ENCODE measurements at regions not wholly inside any gene's neighbourhood (a gene's known extent, or its start where the extent isn't known, plus 50 kb on each side); places are given as distances from the start of the nearest gene placed in this dataset.

GRCh38 chr16:51867386-51868065 lies 679.4 kb downstream of the TOX3 start:
- no peak overlapping the region for H3K9ac ChIP-seq (ENCODE audit: low read length in 5 of 5)
- H3K27ac ChIP-seq (ENCODE audit: low read depth, low read length): no peak overlapping the region
- no peak overlapping the region for H3K4me3 ChIP-seq (ENCODE audit: low read depth in 1 of 5, low read length in 5 of 5)
- no peaks in the 10 kb centered on the region for H3K9me3 ChIP-seq (ENCODE audit: control insufficient read depth in 5 of 5, low read length in 5 of 5)
- no peaks in the 10 kb centered on the region for H3K36me3 ChIP-seq (ENCODE audit: control insufficient read depth in 5 of 5, insufficient read depth in 5 of 5, low read length in 5 of 5)
- H3K27me3 ChIP-seq (ENCODE audit: control insufficient read depth in 5 of 5, insufficient read depth in 4 of 5, low read length in 5 of 5): peaks cover 0 to 4% (median 0%) of the 10 kb centered on the region in 5 donors
- no peaks in the 10 kb centered on the region for H3K4me1 ChIP-seq (ENCODE audit: control insufficient read depth in 5 of 5, insufficient read depth in 5 of 5, low read length in 5 of 5)

DNA sequence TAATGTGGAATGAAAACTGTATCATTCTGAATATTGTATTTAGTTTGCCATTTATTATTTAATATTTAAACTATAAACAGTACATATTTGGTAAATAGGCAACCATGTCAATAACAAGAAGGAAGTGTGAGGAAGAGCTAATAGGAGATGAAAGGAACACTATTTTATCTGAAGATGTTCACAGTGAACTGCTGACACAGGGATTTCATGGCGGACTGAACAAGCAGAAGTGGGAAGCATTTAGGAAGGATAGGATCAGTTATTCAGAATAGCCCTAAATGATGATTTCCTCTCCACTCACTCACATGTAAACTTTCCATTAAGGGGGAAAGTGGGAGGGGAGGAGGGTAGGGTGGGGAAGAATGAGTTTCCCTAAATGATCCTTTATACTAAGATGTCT lies 682.4 kb downstream of the TOX3 start:
- H3K9me3 ChIP-seq (ENCODE audit: control insufficient read depth in 5 of 5, low read length in 5 of 5): no peaks in the 10 kb centered on the region
- no peak overlapping the region for H3K4me3 ChIP-seq (ENCODE audit: low read depth in 1 of 5, low read length in 5 of 5)
- no peak overlapping the region for H3K9ac ChIP-seq (ENCODE audit: low read length in 5 of 5)
- peaks cover 0 to 4% (median 0%) of the 10 kb centered on the region in 5 donors for H3K27me3 ChIP-seq (ENCODE audit: control insufficient read depth in 5 of 5, insufficient read depth in 4 of 5, low read length in 5 of 5)
- no peaks in the 10 kb centered on the region for H3K4me1 ChIP-seq (ENCODE audit: control insufficient read depth in 5 of 5, insufficient read depth in 5 of 5, low read length in 5 of 5)
- no peak overlapping the region for H3K27ac ChIP-seq (ENCODE audit: low read depth, low read length)
- no peaks in the 10 kb centered on the region for H3K36me3 ChIP-seq (ENCODE audit: control insufficient read depth in 5 of 5, insufficient read depth in 5 of 5, low read length in 5 of 5)

GRCh38 chr16:51854401-51854951 lies 692.5 kb downstream of the TOX3 start:
- no peaks in the 10 kb centered on the region for H3K36me3 ChIP-seq (ENCODE audit: control insufficient read depth in 5 of 5, insufficient read depth in 5 of 5, low read length in 5 of 5)
- H3K4me3 ChIP-seq (ENCODE audit: low read depth in 1 of 5, low read length in 5 of 5): no peak overlapping the region
- no peaks in the 10 kb centered on the region for H3K4me1 ChIP-seq (ENCODE audit: control insufficient read depth in 5 of 5, insufficient read depth in 5 of 5, low read length in 5 of 5)
- peaks cover 0 to 17% (median 0%) of the 10 kb centered on the region in 5 donors for H3K9me3 ChIP-seq (ENCODE audit: control insufficient read depth in 5 of 5, low read length in 5 of 5)
- H3K27me3 ChIP-seq (ENCODE audit: control insufficient read depth in 5 of 5, insufficient read depth in 4 of 5, low read length in 5 of 5): peaks cover 0 to 2% (median 0%) of the 10 kb centered on the region in 5 donors
- no peak overlapping the region for H3K27ac ChIP-seq (ENCODE audit: low read depth, low read length)
- no peak overlapping the region for H3K9ac ChIP-seq (ENCODE audit: low read length in 5 of 5)

DNA sequence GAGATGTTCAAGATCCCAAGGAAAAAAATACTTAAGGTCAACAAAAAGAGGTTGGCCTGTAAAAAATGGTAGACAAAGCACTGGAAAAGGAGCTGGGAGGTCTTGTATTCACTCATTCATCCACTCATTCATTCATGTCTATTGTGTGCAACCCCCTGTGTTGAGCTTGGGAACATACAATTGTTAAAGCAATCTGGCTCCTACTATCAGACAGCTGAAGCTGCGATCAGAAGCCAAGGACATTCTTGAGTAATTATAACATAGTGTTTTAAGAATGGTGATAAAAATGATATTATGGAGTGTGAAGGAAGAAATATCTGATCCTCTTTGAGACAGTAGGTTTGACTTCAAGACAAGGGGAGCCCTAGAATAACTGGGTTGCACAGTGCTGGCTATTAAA lies 693.4 kb downstream of the TOX3 start:
- Histone ChIP-seq H3K27me3 (ENCODE audit: control insufficient read depth in 5 of 5, insufficient read depth in 4 of 5, low read length in 5 of 5) (peaks cover 0 to 2% (median 0%) of the 10 kb centered on the region in 5 donors), H3K36me3 (ENCODE audit: control insufficient read depth in 5 of 5, insufficient read depth in 5 of 5, low read length in 5 of 5) (no peaks in the 10 kb centered on the region), H3K4me1 (ENCODE audit: control insufficient read depth in 5 of 5, insufficient read depth in 5 of 5, low read length in 5 of 5) (no peaks in the 10 kb centered on the region)

GRCh38 chr16:51852892-51853291 lies 694.1 kb downstream of the TOX3 start:
- no peaks in the 10 kb centered on the region for H3K36me3 ChIP-seq (ENCODE audit: control insufficient read depth in 5 of 5, insufficient read depth in 5 of 5, low read length in 5 of 5)
- peaks cover 0 to 2% (median 0%) of the 10 kb centered on the region in 5 donors for H3K27me3 ChIP-seq (ENCODE audit: control insufficient read depth in 5 of 5, insufficient read depth in 4 of 5, low read length in 5 of 5)
- H3K4me1 ChIP-seq (ENCODE audit: control insufficient read depth in 5 of 5, insufficient read depth in 5 of 5, low read length in 5 of 5): no peaks in the 10 kb centered on the region
- no peak overlapping the region for H3K4me3 ChIP-seq (ENCODE audit: low read depth in 1 of 5, low read length in 5 of 5)
- H3K27ac ChIP-seq (ENCODE audit: low read depth, low read length): no peak overlapping the region
- H3K9ac ChIP-seq (ENCODE audit: low read length in 5 of 5): no peak overlapping the region
- peaks cover 0 to 17% (median 0%) of the 10 kb centered on the region in 5 donors for H3K9me3 ChIP-seq (ENCODE audit: control insufficient read depth in 5 of 5, low read length in 5 of 5)

More for the DNA sequence above, 693.4 kb downstream of the TOX3 start:
- Histone ChIP-seq H3K9me3 (ENCODE audit: control insufficient read depth in 5 of 5, low read length in 5 of 5) (peaks cover 0 to 17% (median 0%) of the 10 kb centered on the region in 5 donors), H3K4me3 (ENCODE audit: low read depth in 1 of 5, low read length in 5 of 5) (no peak overlapping the region), H3K27ac (ENCODE audit: low read depth, low read length) (no peak overlapping the region), H3K9ac (ENCODE audit: low read length in 5 of 5) (no peak overlapping the region)

GRCh38 chr16:51851111-51851510 lies 695.8 kb downstream of the TOX3 start:
- Histone ChIP-seq H3K36me3 (ENCODE audit: control insufficient read depth in 5 of 5, insufficient read depth in 5 of 5, low read length in 5 of 5) (no peaks in the 10 kb centered on the region), H3K4me3 (ENCODE audit: low read depth in 1 of 5, low read length in 5 of 5) (no peak overlapping the region), H3K27me3 (ENCODE audit: control insufficient read depth in 5 of 5, insufficient read depth in 4 of 5, low read length in 5 of 5) (no peaks in the 10 kb centered on the region), H3K9me3 (ENCODE audit: control insufficient read depth in 5 of 5, low read length in 5 of 5) (peaks cover 0 to 17% (median 0%) of the 10 kb centered on the region in 5 donors), H3K9ac (ENCODE audit: low read length in 5 of 5) (no peak overlapping the region), H3K4me1 (ENCODE audit: control insufficient read depth in 5 of 5, insufficient read depth in 5 of 5, low read length in 5 of 5) (no peaks in the 10 kb centered on the region), H3K27ac (ENCODE audit: low read depth, low read length) (no peak overlapping the region)

GRCh38 chr16:51849715-51850114 lies 697.2 kb downstream of the TOX3 start:
- Histone ChIP-seq H3K27me3 (ENCODE audit: control insufficient read depth in 5 of 5, insufficient read depth in 4 of 5, low read length in 5 of 5) (no peaks in the 10 kb centered on the region), H3K4me3 (ENCODE audit: low read depth in 1 of 5, low read length in 5 of 5) (no peak overlapping the region), H3K9ac (ENCODE audit: low read length in 5 of 5) (no peak overlapping the region), H3K9me3 (ENCODE audit: control insufficient read depth in 5 of 5, low read length in 5 of 5) (peaks cover 0 to 17% (median 0%) of the 10 kb centered on the region in 5 donors), H3K27ac (ENCODE audit: low read depth, low read length) (no peak overlapping the region), H3K4me1 (ENCODE audit: control insufficient read depth in 5 of 5, insufficient read depth in 5 of 5, low read length in 5 of 5) (no peaks in the 10 kb centered on the region), H3K36me3 (ENCODE audit: control insufficient read depth in 5 of 5, insufficient read depth in 5 of 5, low read length in 5 of 5) (no peaks in the 10 kb centered on the region)

- no peak overlapping the region for H3K27ac ChIP-seq (ENCODE audit: low read depth, low read length)
- H3K27me3 ChIP-seq (ENCODE audit: control insufficient read depth in 5 of 5, insufficient read depth in 4 of 5, low read length in 5 of 5): no peaks in the 10 kb centered on the region
- H3K4me1 ChIP-seq (ENCODE audit: control insufficient read depth in 5 of 5, insufficient read depth in 5 of 5, low read length in 5 of 5): no peaks in the 10 kb centered on the region
- peaks cover 0 to 1% (median 0%) of the 10 kb centered on the region in 5 donors for H3K9me3 ChIP-seq (ENCODE audit: control insufficient read depth in 5 of 5, low read length in 5 of 5)
- no peak overlapping the region for H3K9ac ChIP-seq (ENCODE audit: low read length in 5 of 5)
- H3K4me3 ChIP-seq (ENCODE audit: low read depth in 1 of 5, low read length in 5 of 5): no peak overlapping the region
- H3K36me3 ChIP-seq (ENCODE audit: control insufficient read depth in 5 of 5, insufficient read depth in 5 of 5, low read length in 5 of 5): no peaks in the 10 kb centered on the region
Observed at GRCh38 chr16:51845586-51846305, 694.7 kb upstream of the SALL1 start.

DNA sequence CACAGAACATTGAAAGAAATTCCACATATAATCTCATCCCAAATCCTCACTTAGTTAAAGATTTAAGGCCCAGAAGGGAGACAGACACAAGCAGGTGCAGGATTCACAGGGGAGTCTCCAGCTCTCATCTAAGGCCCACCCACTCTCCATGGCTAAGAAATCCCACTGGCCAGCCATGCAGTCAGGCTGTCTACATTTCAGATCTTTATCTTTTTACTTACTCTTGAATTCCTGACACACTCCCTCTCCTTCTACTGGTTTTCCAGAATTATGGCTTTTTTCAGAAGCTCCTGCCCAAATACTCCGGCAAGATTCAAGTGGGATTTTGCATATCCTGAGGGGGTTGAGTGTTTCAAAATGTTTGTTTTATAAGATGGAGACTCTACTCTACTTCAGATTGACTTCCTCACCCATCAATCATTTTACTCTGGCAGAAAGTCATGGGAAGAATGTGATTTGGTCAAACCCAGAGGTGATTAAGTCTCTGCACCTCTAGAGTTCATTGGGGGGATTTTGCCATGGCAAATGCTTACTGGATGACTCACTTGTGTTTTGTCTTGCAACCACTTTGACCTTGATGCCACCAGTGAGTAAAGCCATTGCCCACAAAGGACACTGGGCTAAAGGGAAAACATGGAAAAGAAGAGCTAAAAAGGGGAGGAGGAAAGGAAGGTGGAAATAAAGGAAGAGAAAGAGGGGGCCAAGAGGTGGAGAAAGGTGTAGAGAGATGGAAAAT lies 688.8 kb upstream of the SALL1 start:
- Histone ChIP-seq H3K27ac (ENCODE audit: low read depth, low read length) (no peak overlapping the region), H3K4me1 (ENCODE audit: control insufficient read depth in 5 of 5, insufficient read depth in 5 of 5, low read length in 5 of 5) (no peaks in the 10 kb centered on the region), H3K4me3 (ENCODE audit: low read depth in 1 of 5, low read length in 5 of 5) (no peak overlapping the region), H3K9ac (ENCODE audit: low read length in 5 of 5) (no peak overlapping the region), H3K9me3 (ENCODE audit: control insufficient read depth in 5 of 5, low read length in 5 of 5) (peaks cover 0 to 2% (median 0%) of the 10 kb centered on the region in 5 donors), H3K36me3 (ENCODE audit: control insufficient read depth in 5 of 5, insufficient read depth in 5 of 5, low read length in 5 of 5) (no peaks in the 10 kb centered on the region), H3K27me3 (ENCODE audit: control insufficient read depth in 5 of 5, insufficient read depth in 4 of 5, low read length in 5 of 5) (no peaks in the 10 kb centered on the region)

Data from subcutaneous abdominal adipose tissue (tissue), 5 donors.